T-cell (primary cell): ENCODE measurements at regions not wholly inside any gene's neighbourhood (a gene's known extent, or its start where the extent isn't known, plus 50 kb on each side); places are given as distances from the start of the nearest gene placed in this dataset.

Source experiments
- ATAC-seq, 4 experiments: fragments of 200-7000 bp in 3 of 4; fragments of 150-1000 bp in 1 of 4; cut with Tn5 transposase; replicated peaks in 1 of 4; 1 replicate in 3 of 4; 2 replicates in 1 of 4; pipeline ENCODE4 v1.10.0; 2021; ENCODE audit warnings: moderate library complexity in 3 of 4, mild to moderate bottlenecking in 2 of 4, moderate number of reproducible peaks in 1 of 4
- CTCF ChIA-PET, 2 donors: fragments of 300-600 bp; sonication (Branson Sonifier 250); formaldehyde crosslinking; loops; one replicate each; lab custom pipeline; 2022; ENCODE audit warnings: antibody characterized with exemption in 2 of 2; lab: Charles Lee
- POLR2A ChIA-PET, 2 donors: fragments of 300-600 bp; sonication (Branson Sonifier 250); formaldehyde crosslinking; loops; one replicate each; lab custom pipeline; 2022; ENCODE audit warnings: antibody characterized with exemption in 2 of 2; lab: Charles Lee
- DNase-seq, 35 experiments: peaks; one replicate each; pipeline versions ENCODE4 v3.0.0 to v3.0.0-alpha.2; 2013 to 2023
- H3K27ac ChIP-seq: one replicate; pipeline ENCODE4 v1.5.1; 2013; ENCODE audit warnings: low read length
- H3K27me3 ChIP-seq, 2 experiments: replicated peaks in 1 of 2; 1 replicate in 1 of 2; 2 replicates in 1 of 2; pipeline versions ENCODE4 v1.6.1 to v1.7.0; 2013; ENCODE audit warnings: low read length in 1 of 2, mixed read lengths in 1 of 2; ENCODE audit not compliant: control insufficient read depth in 2 of 2, insufficient read depth in 2 of 2; ENCODE audit errors: extremely low read depth in 1 of 2
- H3K36me3 ChIP-seq, 2 donors: 1 replicate in 1 of 2; 2 replicates in 1 of 2; pipeline versions ENCODE4 v1.6.1 to v1.7.0; 2013; ENCODE audit warnings: low read length in 1 of 2; ENCODE audit not compliant: control insufficient read depth in 2 of 2, insufficient read depth in 1 of 2; ENCODE audit errors: extremely low read depth in 1 of 2
- H3K4me1 ChIP-seq, 2 experiments: 1 replicate in 1 of 2; 2 replicates in 1 of 2; pipeline versions ENCODE4 v1.6.1 to v1.7.0; 2013; ENCODE audit warnings: low read length in 2 of 2, mixed read lengths in 1 of 2; ENCODE audit not compliant: insufficient read depth in 2 of 2, control insufficient read depth in 1 of 2; ENCODE audit errors: extremely low read depth in 1 of 2
- H3K4me3 ChIP-seq, 2 donors: 1 replicate in 1 of 2; 2 replicates in 1 of 2; pipeline versions ENCODE4 v1.5.1 to v1.7.0; 2013; ENCODE audit warnings: mild to moderate bottlenecking in 2 of 2, low read length in 1 of 2, moderate library complexity in 1 of 2; ENCODE audit not compliant: control insufficient read depth in 1 of 2; ENCODE audit errors: extremely low read depth in 1 of 2
- H3K9me3 ChIP-seq: 2 replicates; pipeline ENCODE4 v1.7.0; 2013
- H3K27ac Mint-ChIP-seq, 2 donors: one replicate each; pipeline ENCODE4 v1.8.0; 2020 to 2021; ENCODE audit warnings: mild to moderate bottlenecking in 2 of 2, mixed read lengths in 2 of 2
- H3K27me3 Mint-ChIP-seq, 2 donors: one replicate each; pipeline ENCODE4 v1.8.0; 2021 to 2022; ENCODE audit warnings: mixed read lengths in 2 of 2
- H3K36me3 Mint-ChIP-seq: one replicate; pipeline ENCODE4 v1.8.0; 2021; ENCODE audit warnings: mixed read lengths
- H3K4me1 Mint-ChIP-seq, 3 donors: one replicate each; pipeline ENCODE4 v1.8.0; 2020 to 2022; ENCODE audit warnings: mixed read lengths in 3 of 3, mild to moderate bottlenecking in 1 of 3
- H3K4me3 Mint-ChIP-seq, 3 donors: one replicate each; pipeline ENCODE4 v1.8.0; 2020 to 2022; ENCODE audit warnings: mild to moderate bottlenecking in 3 of 3, mixed read lengths in 3 of 3, moderate library complexity in 3 of 3
- H3K9me3 Mint-ChIP-seq, 3 donors: one replicate each; pipeline ENCODE4 v1.8.0; 2020 to 2022; ENCODE audit warnings: mixed read lengths in 3 of 3
- WGBS: methylation state at CpG from one replicate; pipeline ENCODE4 v1.1.5; 2013; ENCODE audit warnings: missing lambda C conversion rate; ENCODE audit not compliant: insufficient coverage; 5-methylcytosine and 5-hydroxymethylcytosine counted together

- Histone ChIP-seq H3K9me3 (no peaks in the 10 kb centered on the region), H3K4me1 (peaks cover 19 to 31% of the 10 kb centered on the region in 2 experiments), H3K27ac (no peak overlapping the region), H3K4me3 (no peak overlapping the region), H3K27me3 (peaks cover 0 to 3% of the 10 kb centered on the region in 2 experiments), H3K36me3 (no peaks in the 10 kb centered on the region)
- H3K4me3 Mint-ChIP-seq, result no peak overlapping the region
- no peaks in the 10 kb centered on the region for H3K27me3 Mint-ChIP-seq
- H3K4me1 Mint-ChIP-seq, result peaks cover 26 to 34% (median 31%) of the 10 kb centered on the region in 3 donors
- POLR2A ChIA-PET, result no interaction called here
- 90% methylated on average over 3 of the region's 6 CpGs for WGBS
- CTCF ChIA-PET, result no interaction called here
- no peak for ATAC-seq
- DNase-seq, result no peak
- H3K36me3 Mint-ChIP-seq, result no peaks in the 10 kb centered on the region
- no peaks in the 10 kb centered on the region for H3K9me3 Mint-ChIP-seq
- no peak overlapping the region for H3K27ac Mint-ChIP-seq
Measured at GRCh38 chr1:234922987-234923386, 205.7 kb downstream of the TOMM20 start.

DNA sequence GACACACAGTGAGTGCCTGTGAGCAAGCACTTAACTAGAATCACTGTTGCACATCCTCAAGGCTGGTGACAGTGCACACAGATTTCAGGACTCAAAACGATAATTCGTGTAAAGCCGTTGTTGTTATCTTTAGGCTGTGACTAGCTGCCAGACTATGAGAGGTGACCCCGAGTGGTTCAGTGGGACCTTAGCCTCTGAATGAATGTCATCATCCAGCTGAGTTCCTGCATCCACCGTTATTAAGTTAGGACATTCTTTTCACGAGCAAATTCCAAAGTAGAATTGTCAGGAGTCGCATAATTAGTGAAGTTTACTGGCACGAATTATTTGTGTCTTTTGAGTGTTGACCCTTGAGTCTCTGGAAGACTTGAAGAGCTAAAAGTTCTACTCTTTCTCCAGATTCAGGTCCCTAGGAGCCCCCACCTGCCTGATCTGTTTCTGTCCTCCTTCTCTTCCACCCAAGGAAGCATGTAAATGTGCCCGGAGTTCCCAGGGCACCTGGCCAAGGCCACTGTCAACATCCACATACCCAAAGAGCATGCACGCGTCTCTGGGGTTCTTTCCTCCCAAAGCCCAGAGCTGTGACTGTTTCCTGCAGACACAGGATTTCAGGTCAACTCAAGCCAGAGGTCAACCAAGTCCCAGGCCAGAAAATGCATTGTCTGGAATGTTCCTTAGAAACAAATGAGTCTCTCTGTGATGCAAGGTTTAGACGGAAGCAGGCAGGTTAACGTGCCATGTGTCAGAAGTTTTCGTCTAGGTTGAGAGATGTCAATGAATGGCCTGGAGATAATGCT is 207.2 kb downstream of the TOMM20 start:
- Histone ChIP-seq H3K36me3 (no peaks in the 10 kb centered on the region), H3K4me3 (no peak overlapping the region), H3K27me3 (peaks cover 0 to 3% of the 10 kb centered on the region in 2 experiments), H3K9me3 (no peaks in the 10 kb centered on the region), H3K27ac (no peak overlapping the region), H3K4me1 (peaks cover 5 to 16% of the 10 kb centered on the region in 2 experiments)
- H3K27me3 Mint-ChIP-seq, result no peaks in the 10 kb centered on the region
- DNase-seq (peak in 1 of 35 experiments; percentile 1), ATAC-seq (no peak)
- H3K4me3 Mint-ChIP-seq, result no peak overlapping the region
- peaks cover 11 to 18% (median 18%) of the 10 kb centered on the region in 3 donors for H3K4me1 Mint-ChIP-seq
- no peaks in the 10 kb centered on the region for H3K9me3 Mint-ChIP-seq
- WGBS, result 95% methylated on average over 13 of the region's 14 CpGs
- ChIA-PET POLR2A (no interaction called here), CTCF (no interaction called here)
- no peak overlapping the region for H3K27ac Mint-ChIP-seq
- H3K36me3 Mint-ChIP-seq, result no peaks in the 10 kb centered on the region

DNA sequence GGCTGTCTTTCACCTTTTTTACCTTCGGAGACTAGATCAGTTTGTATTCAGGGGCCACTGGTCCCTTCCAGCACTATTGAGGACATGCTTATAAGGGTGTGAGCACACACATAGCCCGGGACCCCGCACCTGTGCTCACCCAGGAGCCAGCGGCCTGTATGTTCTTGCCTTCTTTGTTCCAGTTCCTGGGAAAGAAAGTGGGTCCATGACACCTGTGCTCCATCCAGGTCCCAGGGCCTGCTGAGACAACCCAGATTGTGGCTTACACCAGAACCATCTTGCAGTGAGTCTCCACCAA is 207.8 kb downstream of the TOMM20 start:
- no peaks in the 10 kb centered on the region for H3K36me3 Mint-ChIP-seq
- no peak overlapping the region for H3K27ac Mint-ChIP-seq
- 75% methylated on average over 4 of the region's 4 CpGs for WGBS
- no peaks in the 10 kb centered on the region for H3K36me3 ChIP-seq
- no peaks in the 10 kb centered on the region for H3K9me3 ChIP-seq
- H3K4me1 ChIP-seq, result peaks cover 0 to 9% of the 10 kb centered on the region in 2 experiments
- no peak overlapping the region for H3K4me3 Mint-ChIP-seq
- peaks cover 4 to 12% (median 12%) of the 10 kb centered on the region in 3 donors for H3K4me1 Mint-ChIP-seq
- ChIA-PET CTCF (no interaction called here), POLR2A (no interaction called here)
- no peaks in the 10 kb centered on the region for H3K9me3 Mint-ChIP-seq
- no peak for ATAC-seq
- H3K4me3 ChIP-seq, result no peak overlapping the region
- H3K27ac ChIP-seq, result no peak overlapping the region
- DNase-seq, result no peak
- H3K27me3 ChIP-seq, result peaks cover 0 to 3% of the 10 kb centered on the region in 2 experiments
- no peaks in the 10 kb centered on the region for H3K27me3 Mint-ChIP-seq

GRCh38 chr1:234920136-234920842 is 208.3 kb downstream of the TOMM20 start:
- Histone ChIP-seq H3K4me3 (no peak overlapping the region), H3K27me3 (peaks cover 0 to 3% of the 10 kb centered on the region in 2 experiments), H3K27ac (no peak overlapping the region), H3K9me3 (no peaks in the 10 kb centered on the region), H3K36me3 (no peaks in the 10 kb centered on the region), H3K4me1 (peaks cover 0 to 5% of the 10 kb centered on the region in 2 experiments)
- Mint-ChIP-seq H3K27ac (no peak overlapping the region), H3K9me3 (no peaks in the 10 kb centered on the region), H3K36me3 (no peaks in the 10 kb centered on the region), H3K4me1 (peaks cover 5 to 15% (median 7%) of the 10 kb centered on the region in 3 donors), H3K27me3 (no peaks in the 10 kb centered on the region), H3K4me3 (no peak overlapping the region)
- ATAC-seq (no peak), DNase-seq (no peak)
- ChIA-PET CTCF (no interaction called here), POLR2A (no interaction called here)
- 96% methylated on average over 4 of the region's 8 CpGs for WGBS

DNA sequence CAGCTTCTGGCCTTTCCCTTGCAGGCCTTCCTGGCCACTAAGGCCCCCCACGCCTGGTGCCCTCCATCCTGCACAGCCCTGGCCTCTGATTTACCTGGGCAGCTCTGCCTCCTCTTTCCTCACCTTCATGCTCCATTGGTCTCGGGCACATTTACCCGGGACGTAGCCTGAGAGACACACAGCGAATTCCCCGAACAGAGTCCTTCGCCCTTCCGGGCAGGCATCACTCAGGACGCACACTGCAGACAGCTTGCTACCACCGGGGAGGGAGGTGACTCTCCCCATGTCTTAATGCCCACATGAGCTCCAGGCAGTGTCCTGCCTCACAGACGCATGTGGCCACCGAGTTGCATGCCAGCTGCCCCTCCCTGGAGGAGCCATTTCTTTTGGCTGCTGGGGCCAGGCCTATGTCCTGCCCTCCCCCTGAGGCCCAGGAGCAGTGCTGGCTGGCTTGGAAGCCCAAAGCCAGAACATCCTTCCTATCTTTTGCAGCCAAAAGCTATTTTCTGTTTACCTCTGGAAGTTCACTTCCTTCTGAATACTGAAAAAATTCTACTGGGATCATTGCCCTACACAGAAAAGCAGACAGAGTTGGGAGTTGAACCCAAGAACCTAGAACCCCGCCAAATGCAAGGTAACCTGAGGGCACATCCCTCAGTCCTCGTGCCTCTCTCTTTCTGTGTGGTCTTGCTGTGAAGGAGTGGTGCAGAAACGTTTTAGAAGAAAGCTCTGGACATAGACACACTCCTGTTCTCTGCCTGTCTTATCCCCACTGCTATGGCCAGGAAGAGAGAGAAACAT is 209.5 kb downstream of the TOMM20 start:
- no peaks in the 10 kb centered on the region for H3K4me1 ChIP-seq
- Mint-ChIP-seq H3K9me3 (no peaks in the 10 kb centered on the region), H3K36me3 (no peaks in the 10 kb centered on the region), H3K27ac (no peak overlapping the region), H3K4me1 (peaks cover 3 to 7% (median 6%) of the 10 kb centered on the region in 3 donors), H3K27me3 (no peaks in the 10 kb centered on the region), H3K4me3 (no peak overlapping the region)
- DNase-seq (no peak), ATAC-seq (no peak)
- ChIA-PET POLR2A (no interaction called here), CTCF (interaction anchor here in 1 of 2 donors (0.6 kb wide), 1 partner anchor 46 kb away, joined by 4 read pairs; no protein-coding TSS in a partner anchor)
- H3K27ac ChIP-seq, result no peak overlapping the region
- no peaks in the 10 kb centered on the region for H3K9me3 ChIP-seq
- no peak overlapping the region for H3K4me3 ChIP-seq
- WGBS, result 96% methylated on average over 12 of the region's 15 CpGs
- peaks cover 0 to 3% of the 10 kb centered on the region in 2 experiments for H3K27me3 ChIP-seq
- no peaks in the 10 kb centered on the region for H3K36me3 ChIP-seq

DNA sequence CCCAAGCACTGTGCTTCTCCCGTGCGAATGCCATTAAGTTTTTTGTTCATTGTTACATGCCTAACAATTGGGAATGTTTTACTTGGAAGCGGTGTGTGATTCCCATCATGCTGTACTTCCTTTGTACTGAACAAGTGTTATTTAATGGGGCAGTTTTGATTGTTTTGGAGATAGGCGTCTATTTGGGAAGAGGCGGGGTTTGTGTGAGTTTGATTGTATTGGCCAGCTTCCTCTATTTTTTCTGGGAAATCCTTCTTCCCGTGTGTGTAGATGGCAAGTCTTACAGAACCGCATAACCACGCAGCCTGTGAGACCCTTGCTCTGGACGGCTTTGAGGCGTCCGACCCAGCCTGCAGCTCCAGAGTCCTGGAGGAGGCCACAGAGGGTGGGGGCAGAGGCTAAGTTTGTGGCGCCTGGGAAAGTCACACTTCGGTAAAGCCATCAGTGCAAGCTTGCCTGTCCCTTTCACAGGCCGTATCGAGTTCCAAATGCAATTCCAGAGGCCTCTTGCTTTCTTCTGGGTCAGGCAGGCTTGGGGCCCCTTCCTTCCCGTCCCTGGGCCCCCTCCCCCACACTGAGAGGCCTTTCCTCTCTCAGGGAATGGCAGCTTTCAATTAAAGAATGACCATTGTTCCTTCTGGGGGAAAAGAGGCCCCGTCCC is 210.3 kb downstream of the TOMM20 start:
- 93% methylated on average over 17 of the region's 17 CpGs for WGBS
- peaks cover 0 to under 1% of the 10 kb centered on the region in 2 experiments for H3K4me1 ChIP-seq
- Mint-ChIP-seq H3K4me3 (no peak overlapping the region), H3K36me3 (no peaks in the 10 kb centered on the region), H3K27me3 (no peaks in the 10 kb centered on the region), H3K27ac (no peak overlapping the region), H3K9me3 (no peaks in the 10 kb centered on the region), H3K4me1 (peaks cover 5 to 10% (median 6%) of the 10 kb centered on the region in 3 donors)
- no peaks in the 10 kb centered on the region for H3K36me3 ChIP-seq
- H3K4me3 ChIP-seq, result no peak overlapping the region
- H3K27ac ChIP-seq, result no peak overlapping the region
- ATAC-seq (no peak), DNase-seq (no peak)
- H3K27me3 ChIP-seq, result peaks cover 0 to 3% of the 10 kb centered on the region in 2 experiments
- POLR2A ChIA-PET, result no interaction called here
- H3K9me3 ChIP-seq, result no peaks in the 10 kb centered on the region
- CTCF ChIA-PET, result no interaction called here
